Activated CD4-positive, alpha-beta T cell treated with anti-CD3 and anti-CD28 coated beads, Interleukin-2, amount 10 ng/mL, durations not matched to agents 24 days and 14 days (primary cell): ENCODE measurements at regions not wholly inside any gene's neighbourhood (a gene's known extent, or its start where the extent isn't known, plus 50 kb on each side); places are given as distances from the start of the nearest gene placed in this dataset.
A peak's percentile ranks its signal among the peaks of the same experiment; 100 is the strongest.

Source experiments
- DNase-seq: peaks from one replicate; pipeline ENCODE4 v3.0.0; 2022
- H3K27ac Mint-ChIP-seq: one replicate; pipeline ENCODE4 v1.8.0; 2022; ENCODE audit warnings: mild to moderate bottlenecking, mixed read lengths
- H3K27me3 Mint-ChIP-seq: one replicate; pipeline ENCODE4 v1.8.0; 2022; ENCODE audit warnings: mixed read lengths
- H3K36me3 Mint-ChIP-seq: one replicate; pipeline ENCODE4 v1.8.0; 2022; ENCODE audit warnings: low read depth, mild to moderate bottlenecking, mixed read lengths
- H3K4me1 Mint-ChIP-seq: one replicate; pipeline ENCODE4 v1.8.0; 2021; ENCODE audit warnings: mixed read lengths
- H3K4me3 Mint-ChIP-seq: one replicate; pipeline ENCODE4 v1.8.0; 2022; ENCODE audit warnings: mild to moderate bottlenecking, moderate library complexity, mixed read lengths
- H3K9me3 Mint-ChIP-seq: one replicate; pipeline ENCODE4 v1.8.0; 2021; ENCODE audit warnings: mixed read lengths
- intact Hi-C: fragments of 100-400 bp; cut with micrococcal nuclease; formaldehyde crosslinking; loops from one replicate; pipeline ENCODE4 v1.15.1; 2023

DNA sequence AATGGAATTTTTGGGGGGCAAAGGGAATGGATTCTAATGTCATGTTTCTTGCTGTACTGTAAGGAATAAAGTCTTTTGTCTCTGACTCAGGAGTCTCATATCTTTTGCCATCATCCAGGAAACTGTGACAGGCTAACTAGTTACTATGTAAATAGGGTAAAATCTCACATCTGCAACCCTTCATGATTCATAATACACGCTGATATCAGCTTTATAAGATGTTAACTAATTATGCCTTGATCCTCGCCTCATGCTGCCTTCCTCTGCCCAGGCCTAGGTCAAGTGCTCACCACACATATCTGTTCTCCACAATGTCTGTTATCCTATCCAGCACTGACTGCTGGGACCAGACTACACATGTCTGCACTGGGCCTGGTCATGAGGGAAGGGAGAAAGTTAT, 81.3 kb upstream of the CXCL12 start:
- Mint-ChIP-seq H3K4me3 (no peak overlapping the region), H3K4me1 (no peaks in the 10 kb centered on the region), H3K27me3 (peaks cover 4% of the 10 kb centered on the region), H3K27ac (no peak overlapping the region), H3K36me3 (no peaks in the 10 kb centered on the region), H3K9me3 (no peaks in the 10 kb centered on the region)
- intact Hi-C loops: no loop called here
- DNase-seq: no peak

DNA sequence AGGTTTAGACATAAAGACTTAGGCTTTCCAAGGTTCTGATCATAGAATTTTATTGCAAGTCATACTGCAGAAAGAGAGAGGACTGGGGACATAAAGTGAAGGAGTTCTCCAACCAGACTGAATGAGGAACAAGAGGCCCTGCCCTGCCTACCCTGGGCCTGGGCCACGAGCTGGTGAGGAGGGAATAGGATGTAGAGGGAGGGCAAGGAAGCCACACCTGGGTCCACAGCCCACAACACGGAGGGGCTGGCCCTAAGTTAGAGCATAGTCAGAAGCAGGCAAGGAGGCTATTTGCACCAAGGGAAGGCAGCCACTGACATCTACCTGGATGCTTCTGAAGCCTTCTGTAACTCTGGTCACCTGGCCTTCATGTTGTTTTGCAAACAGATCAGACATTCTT, 82.2 kb upstream of the CXCL12 start:
- H3K36me3 Mint-ChIP-seq: no peaks in the 10 kb centered on the region
- H3K4me3 Mint-ChIP-seq: no peak overlapping the region
- intact Hi-C loops: no loop called here
- H3K27ac Mint-ChIP-seq: no peak overlapping the region
- H3K9me3 Mint-ChIP-seq: no peaks in the 10 kb centered on the region
- DNase-seq: peak; percentile 10
- H3K4me1 Mint-ChIP-seq: no peaks in the 10 kb centered on the region
- H3K27me3 Mint-ChIP-seq: peaks cover 4% of the 10 kb centered on the region

DNA sequence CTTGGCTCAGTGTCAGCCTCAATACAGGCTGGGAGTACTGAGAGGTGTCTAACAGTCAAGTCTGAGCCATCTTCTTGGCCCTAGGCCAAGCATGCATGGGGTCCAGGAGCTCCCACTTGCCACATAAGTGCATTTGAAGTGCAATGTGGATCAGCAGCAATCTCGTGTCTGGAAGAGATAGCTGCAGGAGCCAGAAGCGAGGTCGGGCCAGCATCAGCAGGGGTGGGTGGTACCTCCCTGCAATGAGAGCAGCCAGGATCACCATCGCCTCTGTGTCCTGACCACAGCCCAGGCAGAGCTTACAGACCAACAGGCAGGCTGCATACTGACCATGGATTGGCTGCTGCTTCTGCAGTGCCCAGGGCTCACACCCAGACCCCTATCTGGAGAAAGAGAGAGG, 83.0 kb upstream of the CXCL12 start:
- peaks cover 4% of the 10 kb centered on the region for H3K27me3 Mint-ChIP-seq
- H3K4me3 Mint-ChIP-seq: no peak overlapping the region
- H3K36me3 Mint-ChIP-seq: no peaks in the 10 kb centered on the region
- no peaks in the 10 kb centered on the region for H3K4me1 Mint-ChIP-seq
- intact Hi-C loops: no loop called here
- DNase-seq: no peak
- no peak overlapping the region for H3K27ac Mint-ChIP-seq
- no peaks in the 10 kb centered on the region for H3K9me3 Mint-ChIP-seq

DNA sequence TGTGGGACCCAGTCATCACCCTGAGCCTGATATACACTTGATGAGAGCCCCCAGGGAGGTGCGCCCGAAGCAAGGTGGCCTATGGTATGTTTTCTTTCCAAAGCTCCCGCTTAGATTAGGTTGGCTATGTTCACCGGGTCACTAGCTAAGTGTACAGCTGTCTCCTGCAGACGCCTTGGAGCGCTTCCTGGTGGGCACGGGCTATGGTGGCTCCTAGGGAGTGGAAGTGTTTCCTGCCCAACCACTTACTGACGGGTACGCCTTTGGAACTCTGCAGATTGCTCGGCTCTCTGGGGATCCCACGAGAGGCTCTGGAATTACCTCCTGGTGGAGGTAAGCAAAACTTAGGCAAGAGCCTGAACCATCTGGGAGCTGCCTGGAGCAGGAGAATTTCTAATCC, 83.6 kb upstream of the CXCL12 start:
- peaks cover 4% of the 10 kb centered on the region for H3K27me3 Mint-ChIP-seq
- H3K36me3 Mint-ChIP-seq: no peaks in the 10 kb centered on the region
- no peak overlapping the region for H3K27ac Mint-ChIP-seq
- DNase-seq: no peak
- H3K9me3 Mint-ChIP-seq: no peaks in the 10 kb centered on the region
- intact Hi-C loops: no loop called here
- H3K4me1 Mint-ChIP-seq: no peaks in the 10 kb centered on the region
- no peak overlapping the region for H3K4me3 Mint-ChIP-seq

DNA sequence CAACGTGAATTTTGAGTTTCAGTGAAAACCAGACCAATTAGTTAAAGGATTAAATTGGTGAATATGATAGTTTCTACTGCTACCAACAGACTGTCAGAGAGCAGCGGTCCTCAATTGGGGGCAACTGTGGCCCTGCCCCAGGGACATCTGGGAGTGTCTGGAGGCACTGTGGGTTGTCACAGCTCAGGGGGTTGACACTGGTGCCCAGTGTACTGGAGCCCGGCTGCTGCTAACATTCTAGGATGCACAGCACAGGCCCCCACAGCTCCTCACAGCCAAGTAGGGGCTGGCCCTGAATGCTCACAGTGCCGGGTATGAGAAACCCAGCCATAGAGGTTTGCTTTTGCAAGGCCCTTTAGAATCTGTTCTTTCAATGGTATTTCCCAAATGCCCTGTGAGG, 84.1 kb upstream of the CXCL12 start:
- no peak for DNase-seq
- H3K27me3 Mint-ChIP-seq: peaks cover 4% of the 10 kb centered on the region
- intact Hi-C loops: no loop called here
- no peaks in the 10 kb centered on the region for H3K36me3 Mint-ChIP-seq
- no peak overlapping the region for H3K27ac Mint-ChIP-seq
- H3K4me3 Mint-ChIP-seq: no peak overlapping the region
- H3K9me3 Mint-ChIP-seq: no peaks in the 10 kb centered on the region
- no peaks in the 10 kb centered on the region for H3K4me1 Mint-ChIP-seq

DNA sequence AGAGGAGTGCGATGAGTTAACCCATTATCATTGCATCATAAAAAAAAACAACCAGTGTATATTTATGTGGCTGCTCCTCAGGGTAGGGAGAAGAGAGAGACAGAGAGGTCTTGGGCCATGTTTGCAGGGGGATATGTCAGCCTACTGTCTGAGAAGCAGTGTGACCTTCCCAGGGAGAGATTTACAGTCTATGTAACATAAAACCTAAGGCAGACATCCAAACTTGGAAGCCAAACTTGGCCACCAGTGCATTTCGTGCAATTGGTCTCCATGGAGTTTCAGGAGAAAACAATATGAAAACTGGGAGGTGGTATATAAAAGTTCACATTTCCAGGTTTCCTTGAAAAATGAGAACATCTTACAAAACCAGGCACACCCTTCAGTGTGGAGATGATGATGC, 85.9 kb upstream of the CXCL12 start:
- no peak for DNase-seq
- Mint-ChIP-seq H3K36me3 (no peaks in the 10 kb centered on the region), H3K27me3 (no peaks in the 10 kb centered on the region), H3K4me1 (no peaks in the 10 kb centered on the region), H3K4me3 (no peak overlapping the region), H3K27ac (no peak overlapping the region), H3K9me3 (no peaks in the 10 kb centered on the region)
- intact Hi-C loops: no loop called here

DNA sequence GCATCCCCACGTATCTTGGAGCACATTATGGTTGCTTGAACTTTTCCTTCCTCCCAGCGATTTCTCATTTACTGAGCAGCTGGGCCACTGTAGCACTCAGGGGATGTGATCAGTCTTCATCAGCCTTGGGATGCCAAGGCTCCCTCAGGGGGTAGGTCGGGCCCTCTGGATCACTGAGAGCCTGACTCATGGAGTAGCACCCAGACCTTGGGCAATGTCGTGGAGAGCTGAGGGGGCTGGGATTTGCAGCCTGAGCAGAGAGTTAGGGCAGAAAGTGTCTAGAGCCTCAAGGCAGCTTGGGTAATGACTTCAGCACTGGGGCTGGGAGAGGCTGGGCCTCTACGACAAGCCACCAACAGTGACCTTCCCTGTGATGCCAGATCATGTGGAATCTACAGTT, 86.5 kb upstream of the CXCL12 start:
- DNase-seq: no peak
- Mint-ChIP-seq H3K9me3 (no peaks in the 10 kb centered on the region), H3K4me1 (no peaks in the 10 kb centered on the region), H3K27ac (no peak overlapping the region), H3K27me3 (no peaks in the 10 kb centered on the region), H3K36me3 (no peaks in the 10 kb centered on the region), H3K4me3 (no peak overlapping the region)
- intact Hi-C loops: no loop called here

DNA sequence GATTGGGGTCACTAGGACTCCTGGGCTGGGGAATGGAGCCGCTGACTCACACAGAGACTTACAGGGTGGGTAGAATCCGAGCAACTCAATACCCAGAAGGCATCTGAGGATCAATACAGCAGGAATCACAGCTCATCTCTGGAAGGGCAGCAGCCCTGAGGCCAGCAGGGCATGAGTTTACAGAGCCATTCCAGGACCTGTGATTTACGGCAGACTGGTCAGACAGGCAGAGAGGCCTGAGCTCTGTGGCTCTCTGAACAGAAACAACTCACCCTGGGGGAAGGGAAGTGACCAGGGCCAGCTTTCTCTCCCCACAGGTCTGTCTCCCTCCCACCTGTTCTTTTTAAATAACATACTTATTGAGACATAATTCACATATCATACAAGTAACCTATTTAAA, 88.2 kb upstream of the CXCL12 start:
- Mint-ChIP-seq H3K9me3 (no peaks in the 10 kb centered on the region), H3K36me3 (no peaks in the 10 kb centered on the region), H3K4me1 (no peaks in the 10 kb centered on the region), H3K27ac (no peak overlapping the region), H3K27me3 (no peaks in the 10 kb centered on the region), H3K4me3 (no peak overlapping the region)
- DNase-seq: no peak
- intact Hi-C loops: no loop called here

DNA sequence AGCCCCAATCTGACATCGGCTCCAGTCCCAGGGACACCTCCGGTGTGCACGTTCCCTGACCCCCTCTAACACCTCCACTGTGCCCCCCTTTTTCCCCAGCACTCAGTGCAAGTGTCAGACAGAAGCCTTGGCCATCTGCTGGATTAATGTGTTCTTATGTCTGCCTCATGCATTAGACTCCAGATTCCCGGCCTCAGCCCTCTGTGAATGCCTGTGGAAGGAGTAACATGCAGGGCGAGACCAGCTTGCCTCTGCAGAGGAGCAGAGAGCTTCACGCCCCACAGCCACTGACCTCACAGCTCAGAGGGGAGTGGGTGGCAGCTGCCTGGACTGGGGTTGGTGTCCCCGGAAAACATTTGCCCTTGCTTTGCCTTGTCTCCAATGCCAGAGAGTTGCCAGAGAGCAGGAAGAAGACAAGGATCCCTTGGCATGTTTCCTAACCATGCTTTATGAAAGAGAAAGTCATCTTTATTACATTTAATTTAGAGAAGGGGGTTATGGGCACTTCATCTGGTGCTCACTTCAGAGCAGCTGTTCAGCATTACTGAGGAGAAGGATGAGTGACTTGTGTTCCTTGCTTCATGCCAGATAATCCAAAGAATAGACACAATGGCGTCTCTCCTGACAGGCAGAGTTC, 91.6 kb upstream of the CXCL12 start:
- no peaks in the 10 kb centered on the region for H3K4me1 Mint-ChIP-seq
- no peaks in the 10 kb centered on the region for H3K36me3 Mint-ChIP-seq
- peak; percentile 18 for DNase-seq
- intact Hi-C loops: no loop called here
- no peak overlapping the region for H3K27ac Mint-ChIP-seq
- no peaks in the 10 kb centered on the region for H3K27me3 Mint-ChIP-seq
- peaks cover 2% of the 10 kb centered on the region for H3K9me3 Mint-ChIP-seq
- no peak overlapping the region for H3K4me3 Mint-ChIP-seq

DNA sequence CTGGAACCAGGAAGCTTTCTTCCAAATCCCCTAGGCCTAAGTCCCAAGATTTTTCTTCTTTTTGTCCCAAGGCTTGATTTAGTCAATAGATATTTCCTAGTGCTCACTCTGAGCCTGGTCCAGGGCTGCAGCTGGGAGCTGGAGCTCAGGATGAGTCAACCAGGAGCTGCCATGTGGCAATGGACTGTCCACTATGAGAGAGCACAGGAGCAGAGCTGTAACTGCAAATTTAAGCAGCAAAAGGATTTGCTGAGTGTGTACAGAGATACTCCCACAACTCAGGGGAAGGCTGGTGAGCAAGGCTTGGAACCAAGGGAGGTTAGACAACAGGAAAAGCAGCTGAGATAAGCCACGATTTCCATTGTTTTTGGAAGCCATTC, 92.1 kb upstream of the CXCL12 start:
- Mint-ChIP-seq H3K4me1 (no peaks in the 10 kb centered on the region), H3K4me3 (no peak overlapping the region), H3K27me3 (no peaks in the 10 kb centered on the region), H3K27ac (no peak overlapping the region), H3K36me3 (no peaks in the 10 kb centered on the region), H3K9me3 (peaks cover 6% of the 10 kb centered on the region)
- peak; percentile 14 for DNase-seq
- intact Hi-C loops: no loop called here

DNA sequence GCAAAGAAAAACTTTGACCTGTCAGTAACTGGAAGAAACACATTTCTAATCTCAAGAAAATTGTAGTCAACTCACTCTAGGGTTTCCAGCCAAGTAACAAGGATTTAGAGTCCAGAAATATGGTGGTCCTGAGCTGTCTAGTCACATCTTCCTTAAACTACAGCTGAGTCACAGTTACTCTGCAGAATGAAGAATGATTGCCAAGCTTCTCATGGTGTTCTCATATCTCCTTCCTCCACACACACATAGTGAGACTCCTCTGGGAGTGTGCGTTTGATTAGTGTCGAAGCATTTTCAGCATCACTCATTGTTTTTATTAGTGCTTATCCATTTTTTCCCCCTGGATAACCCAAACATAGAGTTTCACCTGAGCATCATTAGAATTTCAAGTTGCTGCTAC, 93.1 kb upstream of the CXCL12 start:
- H3K27me3 Mint-ChIP-seq: no peaks in the 10 kb centered on the region
- no peaks in the 10 kb centered on the region for H3K4me1 Mint-ChIP-seq
- H3K9me3 Mint-ChIP-seq: peaks cover 10% of the 10 kb centered on the region
- no peak overlapping the region for H3K4me3 Mint-ChIP-seq
- intact Hi-C loops: no loop called here
- peak; percentile 7 for DNase-seq
- no peaks in the 10 kb centered on the region for H3K36me3 Mint-ChIP-seq
- no peak overlapping the region for H3K27ac Mint-ChIP-seq

DNA sequence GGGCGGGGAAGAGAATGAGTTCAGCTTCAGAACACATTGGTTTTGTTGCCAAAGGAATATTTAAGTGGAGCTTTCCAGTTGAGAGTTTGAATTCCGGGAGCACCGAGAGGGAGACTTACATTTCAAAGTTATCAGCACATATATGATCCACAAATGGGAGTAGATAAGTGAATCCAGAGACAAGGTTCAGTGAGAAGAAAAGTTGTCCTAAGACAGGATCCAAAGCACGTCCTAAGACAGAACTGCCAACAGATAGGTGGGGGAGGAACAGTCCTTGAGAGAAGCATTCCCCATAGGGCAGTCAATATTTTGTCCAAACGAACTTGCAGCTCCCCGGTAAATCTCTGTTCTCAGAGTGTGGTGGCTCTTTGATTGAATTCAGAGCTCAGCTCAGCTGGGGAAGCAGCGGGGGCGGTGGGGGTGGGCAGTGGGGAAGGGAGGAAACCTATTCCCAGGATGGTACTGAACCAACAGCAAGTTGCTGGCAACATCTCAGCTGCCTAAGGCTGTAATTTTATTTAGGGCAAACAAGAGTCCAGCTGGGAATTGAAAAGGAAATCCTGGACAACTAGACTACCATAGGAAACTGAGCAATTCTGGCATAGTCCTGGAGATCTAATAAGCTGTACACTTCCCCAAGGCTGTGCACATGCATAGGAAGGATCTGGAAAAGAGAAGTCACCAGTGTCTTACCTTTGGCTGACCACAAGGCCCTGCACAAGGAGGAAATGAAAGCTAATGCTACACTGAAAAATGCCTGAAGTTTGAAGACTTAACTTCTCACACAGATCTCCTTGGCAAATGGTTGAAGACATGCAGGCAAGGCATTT, 94.2 kb upstream of the CXCL12 start:
- Mint-ChIP-seq H3K36me3 (no peaks in the 10 kb centered on the region), H3K27me3 (no peaks in the 10 kb centered on the region), H3K4me1 (no peaks in the 10 kb centered on the region), H3K27ac (no peak overlapping the region), H3K4me3 (no peak overlapping the region), H3K9me3 (peaks cover 10% of the 10 kb centered on the region)
- DNase-seq: no peak
- intact Hi-C loops: no loop called here

DNA sequence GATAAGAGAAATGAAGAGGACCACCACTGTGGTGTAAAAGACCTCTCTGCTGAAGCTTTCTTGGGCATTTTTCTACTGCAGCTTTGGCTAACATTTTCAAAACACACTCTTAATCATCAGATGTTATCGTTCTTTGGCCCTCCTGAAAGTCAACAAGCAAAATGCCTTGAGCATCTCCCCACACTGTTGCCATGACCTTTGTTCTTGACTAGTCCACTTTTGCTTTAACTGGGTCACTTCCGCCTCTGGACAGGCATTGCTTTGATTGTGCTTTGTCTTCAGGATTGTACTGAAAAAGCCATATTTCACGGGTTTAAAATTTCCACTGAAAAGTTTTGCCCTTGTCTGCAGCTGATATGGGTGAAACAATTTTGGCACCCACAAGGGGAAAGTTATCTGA, 107.8 kb upstream of the CXCL12 start:
- peaks cover 5% of the 10 kb centered on the region for H3K9me3 Mint-ChIP-seq
- H3K27ac Mint-ChIP-seq: no peak overlapping the region
- H3K4me3 Mint-ChIP-seq: no peak overlapping the region
- DNase-seq: no peak
- no peaks in the 10 kb centered on the region for H3K36me3 Mint-ChIP-seq
- H3K27me3 Mint-ChIP-seq: no peaks in the 10 kb centered on the region
- H3K4me1 Mint-ChIP-seq: no peaks in the 10 kb centered on the region
- intact Hi-C loops: no loop called here

DNA sequence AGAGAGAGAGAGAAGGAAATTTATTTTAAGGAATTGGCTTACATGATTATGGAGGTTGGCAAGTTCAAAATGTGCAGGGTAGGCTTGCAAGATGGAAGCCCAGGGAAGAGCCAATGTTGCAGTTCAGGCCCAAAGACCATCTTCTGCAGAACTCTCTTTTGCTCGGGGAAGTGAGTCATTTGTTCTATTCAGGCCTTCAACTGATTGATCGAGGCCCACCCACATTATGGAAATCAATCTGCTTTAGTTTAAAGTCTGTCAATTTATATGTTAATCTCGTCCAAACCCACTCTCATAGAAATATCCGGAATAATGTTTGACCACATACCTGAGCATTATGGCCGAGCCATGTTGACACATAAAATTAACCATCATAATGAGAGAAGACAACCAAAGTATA, 113.3 kb upstream of the CXCL12 start:
- Mint-ChIP-seq H3K27ac (no peak overlapping the region), H3K36me3 (no peaks in the 10 kb centered on the region), H3K4me1 (no peaks in the 10 kb centered on the region), H3K27me3 (no peaks in the 10 kb centered on the region), H3K4me3 (no peak overlapping the region), H3K9me3 (no peaks in the 10 kb centered on the region)
- no peak for DNase-seq
- intact Hi-C loops: no loop called here

DNA sequence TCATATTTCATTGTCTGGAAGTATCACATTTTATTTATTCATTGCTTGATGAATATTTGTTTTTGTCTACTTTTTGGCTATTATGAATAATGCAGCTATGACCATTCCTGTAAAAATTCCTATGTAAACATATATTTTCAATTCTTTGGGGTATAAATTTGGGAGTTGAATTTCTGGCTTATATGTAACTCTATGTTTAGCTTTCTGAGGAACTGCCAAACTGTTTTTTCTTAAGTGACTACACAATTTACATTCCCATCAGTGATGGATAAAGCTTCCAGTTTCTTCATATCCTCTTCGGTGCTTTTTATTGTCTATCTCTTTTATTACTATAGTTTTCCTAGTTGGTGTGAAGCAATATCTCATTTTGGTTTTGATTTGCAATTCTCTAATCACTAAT, 115.6 kb upstream of the CXCL12 start:
- Mint-ChIP-seq H3K4me3 (no peak overlapping the region), H3K4me1 (no peaks in the 10 kb centered on the region), H3K27ac (no peak overlapping the region), H3K9me3 (no peaks in the 10 kb centered on the region), H3K36me3 (no peaks in the 10 kb centered on the region), H3K27me3 (no peaks in the 10 kb centered on the region)
- no peak for DNase-seq
- intact Hi-C loops: no loop called here
